MM.1S (cell line): ENCODE measurements at regions not wholly inside any gene's neighbourhood (a gene's known extent, or its start where the extent isn't known, plus 50 kb on each side); places are given as distances from the start of the nearest gene placed in this dataset.
A peak's percentile ranks its signal among the peaks of the same experiment; 100 is the strongest.

Experiments used
- DNase-seq: peaks from one replicate; pipeline ENCODE4 v3.0.0-alpha.2; 2015
- H2AFZ ChIP-seq: fragments of 300-600 bp; sonication (generic); 2 replicates; pipeline ENCODE4 v1.6.0; 2016; ENCODE audit warnings: antibody characterized with exemption, low read length
- H3F3A ChIP-seq: fragments of 300-600 bp; sonication (generic); 2 replicates; pipeline ENCODE4 v1.6.1; 2016; ENCODE audit warnings: mild to moderate bottlenecking, antibody characterized with exemption, low read length, moderate library complexity, mixed read lengths; ENCODE audit not compliant: insufficient read depth
- H3K27ac ChIP-seq: fragments of 300-600 bp; sonication (generic); 2 replicates; pipeline ENCODE4 v1.5.1; 2016; ENCODE audit warnings: mild to moderate bottlenecking, low read length
- H3K27me3 ChIP-seq: fragments of 300-600 bp; sonication (generic); replicated peaks from 2 replicates; pipeline ENCODE4 v1.6.0; 2016; ENCODE audit warnings: low read length; ENCODE audit not compliant: insufficient read depth
- H3K36me3 ChIP-seq: fragments of 300-600 bp; sonication (generic); replicated peaks from 2 replicates; pipeline ENCODE4 v1.6.1; 2016; ENCODE audit warnings: mild to moderate bottlenecking, low read length, mixed read lengths; ENCODE audit not compliant: insufficient read depth
- H3K4me1 ChIP-seq: fragments of 300-600 bp; sonication (generic); 2 replicates; pipeline ENCODE4 v1.6.1; 2016; ENCODE audit warnings: low read length, mixed read lengths
- H3K4me2 ChIP-seq: fragments of 300-600 bp; sonication (generic); 2 replicates; pipeline ENCODE4 v1.6.0; 2016; ENCODE audit warnings: low read depth, low read length
- H3K4me3 ChIP-seq: fragments of 300-600 bp; sonication (generic); 2 replicates; pipeline ENCODE4 v1.5.1; 2016; ENCODE audit warnings: low read length, mixed read lengths
- H3K79me2 ChIP-seq: fragments of 300-600 bp; sonication (generic); 2 replicates; pipeline ENCODE4 v1.6.1; 2016; ENCODE audit warnings: mixed run types, low read length, mixed read lengths
- H3K9ac ChIP-seq: fragments of 300-600 bp; sonication (generic); 2 replicates; pipeline ENCODE4 v1.6.1; 2016; ENCODE audit warnings: low read length, mixed read lengths
- H3K9me2 ChIP-seq: fragments of 300-600 bp; sonication (generic); replicated peaks from 2 replicates; pipeline ENCODE4 v1.6.1; 2016; ENCODE audit warnings: mild to moderate bottlenecking, low read length, mixed read lengths; ENCODE audit not compliant: insufficient read depth
- H3K9me3 ChIP-seq: fragments of 300-600 bp; sonication (generic); replicated peaks from 2 replicates; pipeline ENCODE4 v1.6.1; 2016; ENCODE audit warnings: mild to moderate bottlenecking, low read length, mixed read lengths; ENCODE audit not compliant: insufficient read depth
- H4K20me1 ChIP-seq: fragments of 300-600 bp; sonication (generic); 2 replicates; pipeline ENCODE4 v1.6.1; 2016; ENCODE audit warnings: mild to moderate bottlenecking, low read length, moderate library complexity, mixed read lengths; ENCODE audit not compliant: insufficient read depth
- EZH2 ChIP-seq: fragments of 300-600 bp; sonication (generic); optimal IDR thresholded peaks from 2 replicates; pipeline ENCODE3; 2017; ENCODE audit warnings: low read depth, mild to moderate bottlenecking, antibody characterized with exemption, low read length, mixed read lengths
- EZH2phosphoT487 ChIP-seq: fragments of 300-600 bp; sonication (generic); IDR thresholded peaks from 2 replicates; pipeline ENCODE4 v1.6.1; 2018; ENCODE audit warnings: antibody characterized with exemption, low read length
- TF ChIP-seq, protein P1 (sequence below): fragments of 300-600 bp; sonication (generic); IDR thresholded peaks from 2 replicates; pipeline ENCODE4 v1.5.1; 2016; ENCODE audit warnings: antibody characterized with exemption, low read length, mixed read lengths

DNA sequence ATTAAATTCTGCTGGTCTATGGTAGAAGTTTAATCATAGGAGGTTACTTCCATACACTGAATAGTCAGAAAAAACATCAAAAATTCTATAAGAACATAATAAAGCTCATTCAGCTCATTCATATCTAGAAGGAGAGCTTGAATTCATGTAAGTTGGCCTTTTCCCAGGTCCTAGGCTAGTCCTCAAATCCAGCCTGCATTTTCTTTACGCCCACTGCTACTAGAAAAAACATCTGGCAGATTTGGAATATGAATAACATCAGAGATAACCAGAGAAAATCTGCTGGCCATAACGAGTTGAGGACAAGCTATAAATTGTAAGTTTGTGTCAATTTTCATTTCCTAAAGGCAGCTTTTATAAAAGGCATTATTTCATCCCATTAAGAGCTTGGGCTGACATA is 95.5 kb downstream of the MXRA5 start:
- no peak for DNase-seq
- H3K9ac ChIP-seq: no peak overlapping the region
- H3K4me1 ChIP-seq: peaks cover 17% of the 10 kb centered on the region
- H3K4me2 ChIP-seq: no peak overlapping the region
- no peak overlapping the region for H2AFZ ChIP-seq
- no peaks in the 10 kb centered on the region for H3K9me2 ChIP-seq
- H3K4me3 ChIP-seq: no peak overlapping the region
- 0 out of 2 replicates have a peak, but pooled peaks cover 3% of the 10 kb centered on the region for H3F3A ChIP-seq
- no peaks in the 10 kb centered on the region for H3K9me3 ChIP-seq
- TF ChIP-seq EZH2phosphoT487 (no peak), EZH2 (no peak)
- TF ChIP-seq, protein P1, sequence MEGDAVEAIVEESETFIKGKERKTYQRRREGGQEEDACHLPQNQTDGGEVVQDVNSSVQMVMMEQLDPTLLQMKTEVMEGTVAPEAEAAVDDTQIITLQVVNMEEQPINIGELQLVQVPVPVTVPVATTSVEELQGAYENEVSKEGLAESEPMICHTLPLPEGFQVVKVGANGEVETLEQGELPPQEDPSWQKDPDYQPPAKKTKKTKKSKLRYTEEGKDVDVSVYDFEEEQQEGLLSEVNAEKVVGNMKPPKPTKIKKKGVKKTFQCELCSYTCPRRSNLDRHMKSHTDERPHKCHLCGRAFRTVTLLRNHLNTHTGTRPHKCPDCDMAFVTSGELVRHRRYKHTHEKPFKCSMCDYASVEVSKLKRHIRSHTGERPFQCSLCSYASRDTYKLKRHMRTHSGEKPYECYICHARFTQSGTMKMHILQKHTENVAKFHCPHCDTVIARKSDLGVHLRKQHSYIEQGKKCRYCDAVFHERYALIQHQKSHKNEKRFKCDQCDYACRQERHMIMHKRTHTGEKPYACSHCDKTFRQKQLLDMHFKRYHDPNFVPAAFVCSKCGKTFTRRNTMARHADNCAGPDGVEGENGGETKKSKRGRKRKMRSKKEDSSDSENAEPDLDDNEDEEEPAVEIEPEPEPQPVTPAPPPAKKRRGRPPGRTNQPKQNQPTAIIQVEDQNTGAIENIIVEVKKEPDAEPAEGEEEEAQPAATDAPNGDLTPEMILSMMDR: no peak
- H3K27me3 ChIP-seq: no peaks in the 10 kb centered on the region
- no peak overlapping the region for H3K27ac ChIP-seq
- H4K20me1 ChIP-seq: no peaks in the 10 kb centered on the region
- no peaks in the 10 kb centered on the region for H3K79me2 ChIP-seq
- H3K36me3 ChIP-seq: no peaks in the 10 kb centered on the region

DNA sequence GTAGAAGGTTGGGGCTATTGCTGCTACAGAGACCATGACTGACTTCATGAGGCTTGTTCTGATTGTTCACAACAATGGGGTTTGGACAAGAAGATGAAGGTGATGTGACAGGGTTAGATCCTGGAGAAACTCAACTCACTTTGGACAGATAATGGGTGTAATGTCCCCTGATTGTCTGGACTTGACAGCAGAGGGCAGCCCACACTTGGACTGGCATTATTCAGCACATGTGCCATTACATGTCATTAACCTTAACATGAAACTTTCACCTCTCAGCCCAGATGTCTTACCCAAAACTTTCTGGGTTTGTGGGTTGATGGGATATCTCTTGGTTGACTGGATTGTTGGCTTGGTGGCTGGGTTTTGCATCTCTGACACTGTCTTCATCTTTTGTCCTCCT is 101.5 kb downstream of the MXRA5 start:
- Histone ChIP-seq H3F3A (no peaks in the 10 kb centered on the region), H3K79me2 (no peaks in the 10 kb centered on the region), H3K4me1 (no peaks in the 10 kb centered on the region), H3K9me3 (no peaks in the 10 kb centered on the region), H3K36me3 (no peaks in the 10 kb centered on the region), H3K9me2 (no peaks in the 10 kb centered on the region), H4K20me1 (no peaks in the 10 kb centered on the region), H3K4me2 (no peak overlapping the region), H3K27me3 (no peaks in the 10 kb centered on the region), H3K27ac (no peak overlapping the region), H3K4me3 (no peak overlapping the region), H2AFZ (no peak overlapping the region), H3K9ac (no peak overlapping the region)
- TF ChIP-seq EZH2 (no peak), EZH2phosphoT487 (no peak)
- TF ChIP-seq, protein P1: peak; percentile 41
- DNase-seq: peak; percentile 27

DNA sequence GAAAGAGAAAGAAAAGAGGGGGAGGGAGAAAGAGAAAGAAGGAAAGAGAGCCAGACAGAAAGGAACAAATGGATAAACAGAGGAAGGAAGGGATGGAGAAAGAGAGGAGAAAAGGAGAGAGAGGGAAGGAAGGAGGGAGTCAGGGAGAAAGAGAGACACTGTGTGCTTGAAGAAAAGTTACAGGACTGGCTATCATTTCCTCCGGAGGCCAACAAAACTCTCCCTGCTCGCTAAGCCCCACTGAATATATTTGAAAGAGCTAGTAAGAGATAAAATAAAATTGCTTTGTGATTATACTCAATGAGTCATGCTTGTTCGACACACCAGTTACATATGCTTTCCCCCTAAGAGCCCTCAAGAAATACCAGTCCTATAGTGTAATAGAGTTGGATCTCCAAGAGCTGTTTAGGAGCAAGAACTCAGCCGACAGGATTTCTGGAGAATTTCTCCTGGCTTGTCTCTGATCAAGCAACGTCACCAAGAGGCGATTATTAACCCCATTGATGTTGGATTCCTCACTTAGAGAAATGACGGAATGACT is 102.2 kb downstream of the MXRA5 start:
- TF ChIP-seq EZH2phosphoT487: no peak
- no peak for TF ChIP-seq EZH2
- TF ChIP-seq, protein P1: no peak
- Histone ChIP-seq H3K27ac (no peak overlapping the region), H3F3A (no peaks in the 10 kb centered on the region), H2AFZ (no peak overlapping the region), H3K9ac (no peak overlapping the region), H3K9me3 (no peaks in the 10 kb centered on the region), H3K27me3 (no peaks in the 10 kb centered on the region), H3K4me3 (no peak overlapping the region), H3K9me2 (no peaks in the 10 kb centered on the region), H3K79me2 (no peaks in the 10 kb centered on the region), H4K20me1 (no peaks in the 10 kb centered on the region), H3K4me1 (no peaks in the 10 kb centered on the region), H3K4me2 (no peak overlapping the region), H3K36me3 (no peaks in the 10 kb centered on the region)
- no peak for DNase-seq
